Lower leg skin (tissue), 3 donors: ENCODE measurements at regions not wholly inside any gene's neighbourhood (a gene's known extent, or its start where the extent isn't known, plus 50 kb on each side); places are given as distances from the start of the nearest gene placed in this dataset.

Experiments
- POLR2A ChIP-seq, 2 donors: fragments of 450-650 bp; IDR thresholded peaks; one replicate each; pipeline ENCODE4 v1.6.1; 2016 to 2017; ENCODE audit warnings: antibody characterized with exemption in 2 of 2, mild to moderate bottlenecking in 1 of 2, moderate library complexity in 1 of 2
- TF ChIP-seq, protein P1 (sequence below), 3 donors: fragments of 450-650 bp; IDR thresholded peaks; one replicate each; pipeline ENCODE4 v1.5.1; 2016; ENCODE audit warnings: antibody characterized with exemption in 3 of 3, mild to moderate bottlenecking in 3 of 3, moderate library complexity in 2 of 3

DNA sequence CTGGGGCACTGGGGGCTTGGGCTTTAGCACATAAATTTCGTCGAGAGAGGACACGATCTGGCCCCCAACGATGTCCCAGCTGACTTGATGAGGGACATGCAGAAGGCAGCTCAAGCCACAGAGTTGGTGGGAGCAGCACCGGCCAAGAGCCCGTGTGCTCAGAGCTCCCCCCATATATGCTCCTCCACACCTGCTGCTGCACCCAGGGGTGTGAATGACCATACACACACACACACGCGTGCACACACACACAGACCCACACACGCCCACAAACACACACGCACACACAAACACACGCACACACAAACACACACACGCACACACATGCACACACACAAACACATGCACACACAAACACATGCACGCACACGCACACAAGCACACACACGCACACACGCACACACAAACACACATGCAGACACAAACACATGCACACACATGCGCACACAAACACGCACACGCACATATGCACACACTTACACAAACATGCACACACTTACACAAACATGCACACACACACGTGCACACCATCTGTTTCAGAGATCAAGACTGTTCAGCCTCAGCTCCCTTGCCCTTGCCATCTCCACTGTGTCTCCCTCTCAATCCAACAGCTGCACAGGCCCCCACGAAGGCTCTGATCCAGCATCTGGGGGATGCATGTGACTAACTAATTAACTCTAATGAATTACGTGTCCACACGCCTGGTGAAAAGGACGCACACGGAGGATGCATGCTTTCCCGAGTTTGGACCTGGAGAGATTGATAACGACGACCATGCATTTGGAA, 85.6 kb upstream of the TNRC6C start:
- TF ChIP-seq, protein P1, sequence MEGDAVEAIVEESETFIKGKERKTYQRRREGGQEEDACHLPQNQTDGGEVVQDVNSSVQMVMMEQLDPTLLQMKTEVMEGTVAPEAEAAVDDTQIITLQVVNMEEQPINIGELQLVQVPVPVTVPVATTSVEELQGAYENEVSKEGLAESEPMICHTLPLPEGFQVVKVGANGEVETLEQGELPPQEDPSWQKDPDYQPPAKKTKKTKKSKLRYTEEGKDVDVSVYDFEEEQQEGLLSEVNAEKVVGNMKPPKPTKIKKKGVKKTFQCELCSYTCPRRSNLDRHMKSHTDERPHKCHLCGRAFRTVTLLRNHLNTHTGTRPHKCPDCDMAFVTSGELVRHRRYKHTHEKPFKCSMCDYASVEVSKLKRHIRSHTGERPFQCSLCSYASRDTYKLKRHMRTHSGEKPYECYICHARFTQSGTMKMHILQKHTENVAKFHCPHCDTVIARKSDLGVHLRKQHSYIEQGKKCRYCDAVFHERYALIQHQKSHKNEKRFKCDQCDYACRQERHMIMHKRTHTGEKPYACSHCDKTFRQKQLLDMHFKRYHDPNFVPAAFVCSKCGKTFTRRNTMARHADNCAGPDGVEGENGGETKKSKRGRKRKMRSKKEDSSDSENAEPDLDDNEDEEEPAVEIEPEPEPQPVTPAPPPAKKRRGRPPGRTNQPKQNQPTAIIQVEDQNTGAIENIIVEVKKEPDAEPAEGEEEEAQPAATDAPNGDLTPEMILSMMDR (IDR thresholded peaks at IDR 0.05) = no peak
- TF ChIP-seq POLR2A (IDR thresholded peaks at IDR 0.05) = no peak
